SU-DHL-6 (cell line): ENCODE measurements at regions not wholly inside any gene's neighbourhood (a gene's known extent, or its start where the extent isn't known, plus 50 kb on each side); places are given as distances from the start of the nearest gene placed in this dataset.

Experiments used
- H2AFZ ChIP-seq: fragments of 200-600 bp; sonication (generic); 2 replicates; pipeline ENCODE4 v1.6.1; 2014; ENCODE audit warnings: low read depth, mild to moderate bottlenecking, moderate library complexity, mixed read lengths, antibody characterized with exemption, low read length; ENCODE audit not compliant: severe bottlenecking
- H3F3A ChIP-seq: fragments of 200-600 bp; shearing (Covaris generic); 2 replicates; pipeline ENCODE4 v1.6.0; 2016; ENCODE audit warnings: antibody characterized with exemption, mild to moderate bottlenecking; ENCODE audit not compliant: insufficient read depth
- H3K27ac ChIP-seq: fragments of 200-600 bp; sonication (generic); 2 replicates; pipeline ENCODE4 v1.5.1; 2016; ENCODE audit warnings: low read depth, mild to moderate bottlenecking, low read length, moderate library complexity, mixed read lengths
- H3K27me3 ChIP-seq: fragments of 200-600 bp; sonication (generic), shearing (Covaris generic); 2 replicates; pipeline ENCODE4 v1.6.0; 2014; ENCODE audit warnings: mild to moderate bottlenecking, low read length
- H3K36me3 ChIP-seq: fragments of 200-600 bp; sonication (generic); 2 replicates; pipeline ENCODE4 v1.6.1; 2014; ENCODE audit warnings: mild to moderate bottlenecking, low read length, mixed read lengths
- H3K4me2 ChIP-seq: fragments of 300-600, 200-600 bp; shearing (Covaris generic), sonication (generic); 2 replicates; pipeline ENCODE4 v1.6.0; 2014; ENCODE audit warnings: low read length, low read depth, mild to moderate bottlenecking; ENCODE audit not compliant: poor library complexity, severe bottlenecking
- H3K4me3 ChIP-seq: fragments of 200-600 bp; sonication (generic); 2 replicates; pipeline ENCODE4 v1.5.1; 2014; ENCODE audit warnings: antibody characterized with exemption, low read length, mild to moderate bottlenecking, mixed read lengths; ENCODE audit not compliant: insufficient read depth, poor library complexity, severe bottlenecking
- H3K79me2 ChIP-seq: fragments of 200-600 bp; sonication (generic); 2 replicates; pipeline ENCODE4 v1.6.1; 2014; ENCODE audit warnings: mild to moderate bottlenecking, low read length, moderate library complexity; ENCODE audit not compliant: insufficient read depth
- H3K9ac ChIP-seq: fragments of 200-600 bp; sonication (generic); 2 replicates; pipeline ENCODE4 v1.7.0; 2014; ENCODE audit warnings: mild to moderate bottlenecking, low read length
- H3K9me2 ChIP-seq: fragments of 200-600 bp; sonication (generic); replicated peaks from 2 replicates; pipeline ENCODE4 v1.6.1; 2014; ENCODE audit warnings: low read length; ENCODE audit not compliant: insufficient read depth
- H3K9me3 ChIP-seq: fragments of 200-600 bp; sonication (generic); 2 replicates; pipeline ENCODE4 v1.6.1; 2014; ENCODE audit warnings: low read length, mixed read lengths; ENCODE audit not compliant: insufficient read depth
- H4K20me1 ChIP-seq: fragments of 200-600 bp; sonication (generic); 2 replicates; pipeline ENCODE4 v1.6.1; 2014; ENCODE audit warnings: low read depth, mild to moderate bottlenecking, antibody characterized with exemption, low read length, moderate library complexity, mixed read lengths
- CTCF ChIP-seq: fragments of 200-600 bp; sonication (generic); IDR thresholded peaks from one replicate; pipeline ENCODE4 v1.5.1; 2017; ENCODE audit warnings: antibody characterized with exemption, mild to moderate bottlenecking, low read length, moderate library complexity; ENCODE audit not compliant: insufficient read depth, poor library complexity, severe bottlenecking
- EZH2phosphoT487 ChIP-seq: fragments of 200-600 bp; sonication (generic), shearing (Covaris generic); conservative IDR thresholded peaks from 2 replicates; pipeline ENCODE4 v1.6.1; 2018; ENCODE audit warnings: mild to moderate bottlenecking, antibody characterized with exemption, low read length, moderate library complexity, mixed read lengths

- no peaks in the 10 kb centered on the region for H3K79me2 ChIP-seq
- TF ChIP-seq EZH2phosphoT487, result no peak
- TF ChIP-seq CTCF, result no peak
- H2AFZ ChIP-seq, result no peak overlapping the region
- no peak overlapping the region for H3K9ac ChIP-seq
- no peaks in the 10 kb centered on the region for H4K20me1 ChIP-seq
- H3K27ac ChIP-seq, result no peak overlapping the region
- H3K27me3 ChIP-seq, result no peaks in the 10 kb centered on the region
- no peaks in the 10 kb centered on the region for H3K9me3 ChIP-seq
- H3K4me3 ChIP-seq, result no peak overlapping the region
- H3K4me2 ChIP-seq, result no peak overlapping the region
- no peaks in the 10 kb centered on the region for H3F3A ChIP-seq
- no peaks in the 10 kb centered on the region for H3K36me3 ChIP-seq
- no peaks in the 10 kb centered on the region for H3K9me2 ChIP-seq
Observed at GRCh38 chr17:33519692-33520091, 226.6 kb upstream of the ASIC2 start.

- Histone ChIP-seq H3K9me3 (no peaks in the 10 kb centered on the region), H3K27me3 (no peaks in the 10 kb centered on the region), H3K9me2 (no peaks in the 10 kb centered on the region), H3K9ac (no peak overlapping the region), H3K4me3 (no peak overlapping the region), H2AFZ (no peak overlapping the region), H4K20me1 (no peaks in the 10 kb centered on the region), H3K36me3 (no peaks in the 10 kb centered on the region), H3F3A (no peaks in the 10 kb centered on the region), H3K27ac (no peak overlapping the region), H3K79me2 (no peaks in the 10 kb centered on the region), H3K4me2 (no peak overlapping the region)
- TF ChIP-seq EZH2phosphoT487 (no peak), CTCF (peak; percentile 72)
Observed at GRCh38 chr17:33520426-33521330, 227.6 kb upstream of the ASIC2 start.

GRCh38 chr17:33521784-33522183, 228.7 kb upstream of the ASIC2 start:
- no peak overlapping the region for H3K4me3 ChIP-seq
- no peaks in the 10 kb centered on the region for H3K36me3 ChIP-seq
- no peak overlapping the region for H2AFZ ChIP-seq
- no peaks in the 10 kb centered on the region for H4K20me1 ChIP-seq
- no peaks in the 10 kb centered on the region for H3K79me2 ChIP-seq
- H3K4me2 ChIP-seq, result no peak overlapping the region
- no peaks in the 10 kb centered on the region for H3F3A ChIP-seq
- H3K9ac ChIP-seq, result no peak overlapping the region
- no peaks in the 10 kb centered on the region for H3K9me2 ChIP-seq
- no peaks in the 10 kb centered on the region for H3K27me3 ChIP-seq
- H3K27ac ChIP-seq, result no peak overlapping the region
- TF ChIP-seq EZH2phosphoT487 (no peak), CTCF (peak; percentile 32)
- H3K9me3 ChIP-seq, result no peaks in the 10 kb centered on the region
